AG09309 (cell line): ENCODE measurements at regions not wholly inside any gene's neighbourhood (a gene's known extent, or its start where the extent isn't known, plus 50 kb on each side); places are given as distances from the start of the nearest gene placed in this dataset.

ENCODE experiments used
- DNase-seq: peaks from one replicate; pipeline ENCODE4 v3.0.0-alpha.2; 2010; ENCODE audit warnings: low read depth
- H3K4me3 ChIP-seq: 2 replicates; pipeline ENCODE4 v1.5.1; 2011; ENCODE audit warnings: mild to moderate bottlenecking, low read depth, low read length, moderate library complexity; ENCODE audit not compliant: control insufficient read depth
- TF ChIP-seq, protein P1 (sequence below): IDR thresholded peaks from 2 replicates; pipeline ENCODE4 v1.5.1; 2011; ENCODE audit warnings: mild to moderate bottlenecking, low read depth, low read length, inconsistent platforms; ENCODE audit not compliant: insufficient read depth, control insufficient read depth; ENCODE audit errors: missing control alignments

DNA sequence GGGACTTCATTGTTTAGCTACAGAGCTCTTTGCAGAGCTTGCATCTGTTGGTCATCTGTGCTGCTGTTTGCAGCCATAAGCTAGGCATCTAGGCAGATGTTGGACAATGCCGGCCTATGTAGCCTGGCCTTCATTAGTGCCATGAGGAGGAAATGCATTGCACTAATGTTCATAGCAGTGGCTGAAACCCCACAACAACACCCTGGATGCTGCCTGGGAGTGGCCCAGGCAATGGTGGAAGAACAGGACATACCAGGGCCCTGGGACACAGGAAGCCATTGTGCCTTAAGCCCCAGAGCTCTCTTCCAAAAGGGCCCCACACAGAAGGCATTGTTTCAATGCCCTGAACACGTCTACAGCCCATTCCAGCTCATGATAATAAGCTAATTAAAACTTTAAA is 131.5 kb upstream of the LYZL1 start:
- TF ChIP-seq, protein P1, sequence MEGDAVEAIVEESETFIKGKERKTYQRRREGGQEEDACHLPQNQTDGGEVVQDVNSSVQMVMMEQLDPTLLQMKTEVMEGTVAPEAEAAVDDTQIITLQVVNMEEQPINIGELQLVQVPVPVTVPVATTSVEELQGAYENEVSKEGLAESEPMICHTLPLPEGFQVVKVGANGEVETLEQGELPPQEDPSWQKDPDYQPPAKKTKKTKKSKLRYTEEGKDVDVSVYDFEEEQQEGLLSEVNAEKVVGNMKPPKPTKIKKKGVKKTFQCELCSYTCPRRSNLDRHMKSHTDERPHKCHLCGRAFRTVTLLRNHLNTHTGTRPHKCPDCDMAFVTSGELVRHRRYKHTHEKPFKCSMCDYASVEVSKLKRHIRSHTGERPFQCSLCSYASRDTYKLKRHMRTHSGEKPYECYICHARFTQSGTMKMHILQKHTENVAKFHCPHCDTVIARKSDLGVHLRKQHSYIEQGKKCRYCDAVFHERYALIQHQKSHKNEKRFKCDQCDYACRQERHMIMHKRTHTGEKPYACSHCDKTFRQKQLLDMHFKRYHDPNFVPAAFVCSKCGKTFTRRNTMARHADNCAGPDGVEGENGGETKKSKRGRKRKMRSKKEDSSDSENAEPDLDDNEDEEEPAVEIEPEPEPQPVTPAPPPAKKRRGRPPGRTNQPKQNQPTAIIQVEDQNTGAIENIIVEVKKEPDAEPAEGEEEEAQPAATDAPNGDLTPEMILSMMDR = no peak
- DNase-seq = no peak

DNA sequence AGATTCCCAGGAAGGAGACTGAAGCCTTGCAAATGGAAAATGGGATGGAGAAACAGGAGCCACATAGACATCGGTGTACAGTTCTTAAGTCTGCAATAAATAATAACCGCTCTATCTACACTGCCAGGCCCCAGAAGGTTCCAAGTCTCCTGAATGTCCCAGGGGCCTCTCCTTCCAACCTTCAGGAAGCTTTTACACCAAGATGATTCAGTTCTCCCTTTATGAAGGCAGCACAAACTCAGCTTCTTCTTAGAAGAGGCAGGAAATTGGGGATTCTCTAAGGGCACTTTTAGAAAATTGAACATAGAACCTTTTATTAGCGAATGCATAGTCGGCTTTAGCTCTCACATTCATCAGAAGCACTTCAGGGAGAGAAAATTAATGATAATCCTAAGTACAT is 130.8 kb upstream of the LYZL1 start:
- TF ChIP-seq, protein P1 = no peak
- H3K4me3 ChIP-seq = no peak overlapping the region
- DNase-seq = no peak

More for the DNA sequence above, 131.5 kb upstream of the LYZL1 start:
- H3K4me3 ChIP-seq = no peak overlapping the region

DNA sequence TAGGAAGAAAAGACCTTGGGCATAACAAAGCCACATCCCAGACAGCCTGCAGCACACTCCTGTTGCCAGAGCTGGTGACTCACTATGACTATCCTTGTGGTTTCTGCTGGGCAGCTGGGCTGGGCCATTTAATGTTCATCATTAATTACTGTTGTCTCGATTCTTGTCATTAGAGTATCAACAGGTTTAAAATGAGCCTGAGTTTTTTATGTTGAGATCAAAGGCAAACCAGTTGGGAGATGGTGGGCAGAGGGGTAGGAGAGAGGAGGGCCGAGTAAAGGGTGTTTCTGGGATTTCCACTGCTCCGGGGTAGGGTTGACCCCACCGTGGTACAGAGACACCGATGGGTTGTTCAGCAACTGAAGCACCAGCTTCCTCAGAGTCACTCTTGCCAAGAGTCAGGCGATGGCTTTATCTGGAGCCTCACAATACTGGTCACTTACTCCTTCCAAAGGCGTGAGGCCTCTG is 128.7 kb upstream of the LYZL1 start:
- no peak overlapping the region for H3K4me3 ChIP-seq
- peak; percentile 52 for DNase-seq
- TF ChIP-seq, protein P1 = no peak

DNA sequence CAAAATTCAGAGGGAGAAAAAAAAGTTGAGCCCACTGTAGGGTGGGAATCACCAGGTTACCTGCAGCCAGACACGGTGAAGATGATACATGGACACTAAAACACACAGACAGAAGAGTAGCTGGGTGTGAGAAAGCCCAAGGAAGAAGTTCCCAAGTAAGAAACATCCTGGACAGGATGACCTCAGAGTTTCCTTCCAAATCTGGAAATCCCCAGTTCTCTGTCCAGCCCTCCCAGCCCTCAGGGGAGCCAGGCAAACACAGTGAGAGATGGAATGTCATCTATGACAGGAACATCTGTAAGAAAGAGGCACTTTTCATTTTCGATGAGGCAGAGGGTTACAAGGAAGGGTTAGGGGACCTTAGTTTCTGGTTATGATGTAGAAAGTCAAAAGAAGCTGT is 125.1 kb upstream of the LYZL1 start:
- TF ChIP-seq, protein P1 = no peak
- no peak for DNase-seq
- H3K4me3 ChIP-seq = no peak overlapping the region

DNA sequence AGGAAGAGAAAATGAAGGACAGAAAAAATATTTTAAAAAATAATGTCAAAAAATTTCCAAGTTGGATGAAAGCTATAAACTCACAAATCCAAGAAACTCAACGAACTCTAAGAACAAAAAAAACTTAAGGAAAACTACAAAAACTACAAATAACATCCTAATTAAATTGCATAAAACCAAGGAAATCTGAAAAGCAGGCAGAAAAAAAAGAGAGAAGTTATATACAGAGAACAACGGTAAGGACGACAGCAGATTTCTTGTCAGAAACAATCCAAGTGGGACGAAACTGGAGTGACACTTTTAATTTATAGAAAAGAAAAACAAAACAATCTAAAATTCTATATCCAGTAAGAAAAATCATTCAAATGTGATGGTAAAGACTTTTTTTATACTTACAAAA is 122.2 kb upstream of the LYZL1 start:
- H3K4me3 ChIP-seq = no peak overlapping the region
- DNase-seq = no peak
- TF ChIP-seq, protein P1 = no peak

DNA sequence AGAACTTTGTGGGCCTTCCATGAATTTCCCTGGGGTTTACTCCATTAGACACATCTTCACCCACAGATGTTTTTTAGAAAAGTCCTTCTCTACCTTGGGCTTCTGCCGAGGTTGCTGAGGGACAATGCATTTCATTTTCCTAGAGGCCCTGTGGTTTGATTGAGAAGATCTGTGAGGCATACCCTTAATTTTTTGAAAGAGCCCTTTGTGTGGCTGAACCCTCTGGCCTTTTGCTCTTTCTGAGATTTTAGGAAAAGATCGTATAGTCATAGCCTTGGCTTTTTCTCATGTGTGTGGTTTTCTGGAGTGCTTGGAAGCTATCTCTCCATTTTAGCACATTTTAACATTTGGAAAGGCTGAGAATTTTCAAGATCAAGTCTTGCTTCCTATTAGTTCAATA is 119.8 kb upstream of the LYZL1 start:
- TF ChIP-seq, protein P1 = no peak
- no peak for DNase-seq
- H3K4me3 ChIP-seq = no peak overlapping the region

DNA sequence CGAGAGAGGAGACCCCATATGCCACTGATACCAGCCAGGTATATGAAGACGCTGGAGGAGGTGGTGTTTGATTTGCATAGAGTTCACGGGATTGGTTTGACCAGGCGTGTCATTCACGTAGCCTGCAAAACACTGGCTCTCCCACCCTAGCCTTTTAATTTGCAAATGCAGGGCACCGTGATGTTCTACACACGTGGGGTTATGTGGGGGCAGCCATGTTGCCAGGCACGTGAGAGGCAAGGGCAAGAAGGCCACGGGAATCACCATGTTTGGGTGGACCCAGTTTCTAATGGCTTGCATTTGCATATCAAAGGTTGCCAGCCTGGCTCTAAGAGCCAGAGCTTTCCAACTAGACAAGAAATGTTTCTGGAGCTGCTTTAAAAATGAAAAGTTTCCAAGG is 117.2 kb upstream of the LYZL1 start:
- TF ChIP-seq, protein P1 = no peak
- DNase-seq = no peak

More for the DNA sequence above, 117.2 kb upstream of the LYZL1 start:
- H3K4me3 ChIP-seq = no peak overlapping the region
